GM21529 (cell line): ENCODE measurements at regions not wholly inside any gene's neighbourhood (a gene's known extent, or its start where the extent isn't known, plus 50 kb on each side); places are given as distances from the start of the nearest gene placed in this dataset.

Source experiments
- ATAC-seq: cut with Tn5 transposase; IDR thresholded peaks from one replicate; pipeline ENCODE4 v1.9.1; 2021; ENCODE audit not compliant: unreplicated experiment

DNA sequence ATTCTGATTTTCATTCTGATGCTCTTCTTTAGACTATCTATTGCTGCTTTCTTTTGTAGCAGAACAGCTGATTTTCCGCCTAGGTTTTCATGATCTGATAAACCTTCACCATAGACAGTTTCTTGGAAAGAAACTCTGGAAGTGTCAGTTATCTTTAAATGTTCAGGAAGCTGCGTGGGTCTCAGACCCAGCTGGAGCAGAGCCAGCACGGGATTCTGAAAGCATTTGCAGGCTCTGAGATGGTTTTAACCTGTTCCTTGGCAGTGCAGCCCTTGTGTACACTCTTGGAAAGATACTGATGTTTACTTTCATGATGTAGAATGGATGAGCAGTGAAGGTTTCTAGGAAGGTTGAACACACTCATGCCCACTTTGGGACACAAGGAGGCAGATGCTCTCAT, 178.0 kb upstream of the DMRT1 start:
- ATAC-seq = no peak

DNA sequence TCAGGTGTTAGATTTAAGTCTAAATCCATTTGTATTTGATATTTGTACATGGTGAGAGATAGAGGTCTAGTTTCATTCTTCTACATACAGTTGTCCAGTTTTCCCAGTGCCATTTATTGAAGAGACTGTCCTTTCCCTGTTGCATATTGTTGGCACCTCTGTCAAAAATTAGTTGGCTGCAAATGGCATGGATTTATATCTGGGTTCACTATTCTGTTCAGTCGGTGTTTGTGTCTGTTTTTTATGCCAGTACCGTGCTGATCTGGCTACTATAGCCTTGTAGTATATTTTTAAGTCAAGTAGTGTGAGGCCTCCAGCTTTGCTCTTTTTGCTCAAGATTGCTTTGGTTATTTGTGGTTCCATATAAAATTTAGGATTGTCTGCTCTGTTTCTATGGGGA, 176.2 kb upstream of the DMRT1 start:
- no peak for ATAC-seq

DNA sequence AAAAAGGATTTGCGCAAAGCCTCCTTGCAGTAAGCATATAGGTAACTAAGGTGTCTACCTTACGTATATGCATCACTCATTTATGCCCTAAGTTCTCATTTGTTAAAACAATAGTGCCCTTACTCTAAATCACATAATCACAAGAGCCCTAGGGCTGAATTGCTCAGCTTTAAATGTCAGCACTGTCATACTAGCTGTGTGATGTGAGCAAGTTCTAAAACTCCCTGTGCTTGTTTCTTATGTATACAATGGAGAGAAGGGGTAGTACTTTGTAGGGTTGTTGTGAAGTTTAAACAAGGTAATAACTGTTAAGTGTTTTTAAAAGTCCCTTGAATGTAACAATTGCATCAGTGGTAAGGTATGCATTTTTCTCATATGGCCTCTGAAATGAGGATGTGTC, 169.5 kb upstream of the DMRT1 start:
- ATAC-seq = no peak

GRCh38 chr9:672851-673250, 168.6 kb upstream of the DMRT1 start:
- no peak for ATAC-seq

DNA sequence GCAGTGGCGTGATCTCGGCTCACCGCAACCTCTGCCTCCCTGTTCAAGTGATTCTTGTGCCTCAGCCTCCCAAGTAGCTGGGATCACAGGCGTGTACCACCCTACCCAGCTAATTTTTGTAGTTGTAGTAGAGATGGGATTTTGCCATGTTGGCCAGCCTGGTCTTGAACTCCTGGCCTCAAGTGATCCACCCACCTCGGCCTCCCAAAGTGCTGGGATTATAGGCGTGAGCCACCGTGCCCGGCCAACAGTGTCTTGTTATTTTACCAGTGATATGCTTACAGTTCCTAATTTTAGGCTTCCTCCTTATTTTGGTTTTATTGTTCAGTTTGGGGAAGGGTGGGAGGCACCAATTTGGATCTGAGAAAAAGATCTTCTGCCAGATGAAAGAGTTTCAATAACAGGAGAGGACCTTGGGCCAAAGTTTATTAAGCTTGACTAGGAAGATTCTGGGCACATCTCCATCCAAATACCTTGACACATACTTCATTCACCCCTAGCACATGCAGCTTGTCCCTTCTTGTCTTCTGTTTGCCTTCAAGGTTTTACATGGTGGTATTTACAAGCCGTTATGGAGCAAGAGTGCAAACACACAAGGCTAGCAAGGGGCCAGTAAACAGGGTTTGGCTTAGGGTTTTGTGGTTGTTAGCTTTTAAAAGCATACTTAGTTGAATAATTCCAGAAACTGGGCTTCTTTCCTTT, 168.1 kb upstream of the DMRT1 start:
- no peak for ATAC-seq

DNA sequence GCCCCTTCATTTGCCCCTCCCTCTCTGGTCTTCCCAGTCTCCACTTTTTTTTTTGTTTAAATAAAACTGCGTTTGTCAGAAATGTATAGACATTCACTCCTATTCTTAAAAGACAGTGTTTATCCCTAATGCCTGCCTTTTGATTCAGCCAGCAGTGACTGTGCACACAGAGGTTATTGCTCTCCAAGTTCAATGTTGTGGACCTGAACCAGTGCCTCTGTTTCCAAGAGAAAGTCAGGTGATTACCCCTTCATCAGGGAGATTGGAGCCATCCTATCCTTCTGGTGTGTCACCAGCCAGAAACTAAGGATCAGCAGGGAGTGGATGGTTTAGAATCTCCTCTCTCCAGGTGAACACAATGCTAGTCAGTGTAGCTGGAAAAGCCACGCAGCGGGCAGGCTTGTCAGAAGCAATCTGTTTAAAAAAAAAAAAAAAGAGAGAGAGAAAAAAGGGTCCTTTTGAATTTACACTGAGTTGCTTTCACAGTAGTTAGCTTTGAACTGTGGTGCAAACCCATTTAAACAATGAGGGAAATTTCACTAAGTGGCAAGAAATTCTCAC, 167.5 kb upstream of the DMRT1 start:
- no peak for ATAC-seq

- no peak for ATAC-seq
Measured at GRCh38 chr9:675697-676370, 165.7 kb upstream of the DMRT1 start.

GRCh38 chr9:676780-677438, 164.6 kb upstream of the DMRT1 start:
- no peak for ATAC-seq

DNA sequence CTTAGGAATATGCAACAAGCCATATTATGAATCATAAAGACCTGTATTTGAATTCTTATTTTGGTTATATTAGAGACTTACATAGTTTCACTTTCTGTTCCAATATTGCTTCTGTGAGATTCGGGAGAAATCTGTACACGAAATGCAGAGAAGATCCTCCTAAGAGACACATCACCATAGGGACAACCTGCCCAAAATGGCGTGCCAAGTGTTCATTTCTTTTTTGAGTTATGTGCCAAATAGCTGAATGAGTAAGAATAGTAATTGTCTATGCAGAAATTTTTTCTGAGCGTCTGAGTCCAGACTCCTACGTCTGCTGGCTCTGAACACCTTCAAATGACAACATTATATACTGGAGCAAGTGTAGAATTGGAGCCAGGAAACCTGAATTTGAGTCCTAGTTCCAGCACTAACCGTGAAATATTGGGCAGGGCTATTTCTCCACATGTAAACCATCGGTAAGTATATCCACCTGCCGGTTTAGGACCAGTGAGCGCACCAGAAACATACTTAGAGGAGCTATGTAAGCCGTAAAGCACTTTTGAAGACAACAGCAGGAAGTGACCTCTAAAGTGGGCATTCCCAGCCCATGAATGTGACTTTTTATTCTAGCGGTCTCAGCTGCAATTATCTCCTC, 163.9 kb upstream of the DMRT1 start:
- no peak for ATAC-seq

DNA sequence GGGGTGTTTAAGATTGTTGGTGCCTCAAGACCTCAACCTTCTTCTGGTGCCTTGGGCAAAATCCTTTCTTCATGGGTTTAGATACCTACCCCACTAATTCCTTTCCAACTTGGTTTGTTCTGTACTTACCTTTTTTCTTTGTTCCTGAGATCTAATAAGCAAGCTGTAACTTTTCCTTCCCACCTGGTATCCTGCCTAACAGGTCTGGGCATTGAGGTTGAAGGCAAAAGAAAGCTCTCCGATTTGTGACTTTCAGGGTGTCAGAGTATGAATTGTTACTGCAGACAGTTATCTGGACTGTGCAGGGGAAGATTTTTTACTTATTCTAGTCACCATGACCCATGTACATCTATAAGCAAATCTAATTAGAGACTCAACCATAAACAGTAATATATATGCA, 162.6 kb upstream of the DMRT1 start:
- ATAC-seq = no peak

DNA sequence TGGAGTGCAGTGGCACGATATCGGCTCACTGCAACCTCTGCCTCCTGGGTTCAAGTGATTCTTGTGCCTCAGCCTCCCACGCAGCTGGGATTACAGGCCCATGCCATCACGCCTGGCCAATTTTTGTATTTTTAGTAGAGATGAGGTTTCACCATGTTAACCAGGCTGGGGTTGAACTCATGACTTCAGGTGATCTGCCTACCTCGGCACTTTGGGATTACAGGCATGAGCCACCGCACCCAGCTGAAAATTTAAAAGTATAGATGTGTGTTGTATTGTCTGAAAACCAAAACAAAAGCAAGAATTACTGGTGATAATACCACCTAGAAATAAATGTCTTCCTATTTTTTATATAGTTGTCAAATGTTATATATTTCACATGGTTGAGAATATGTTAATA, 162.0 kb upstream of the DMRT1 start:
- no peak for ATAC-seq

DNA sequence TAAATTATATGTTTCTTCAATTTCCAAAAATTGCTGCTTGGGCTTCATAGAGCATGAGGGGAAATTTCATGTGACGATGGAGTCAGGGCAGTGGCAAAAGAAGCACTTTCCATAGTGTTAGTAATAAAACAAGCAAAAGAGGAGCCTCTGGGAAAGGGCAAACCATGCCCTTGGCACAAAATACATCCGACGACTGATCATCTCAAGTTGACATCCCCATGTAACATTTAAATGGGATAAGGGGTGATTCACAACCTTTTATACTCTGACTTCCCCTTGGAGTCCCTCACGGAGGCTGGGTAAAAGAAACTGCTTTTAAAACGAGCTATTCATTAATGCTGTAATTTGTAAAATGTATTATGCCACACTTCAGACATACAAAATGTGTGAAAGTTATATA, 161.4 kb upstream of the DMRT1 start:
- no peak for ATAC-seq

GRCh38 chr9:682633-683508, 158.6 kb upstream of the DMRT1 start:
- ATAC-seq = no peak

- ATAC-seq = no peak
Measured at GRCh38 chr9:683509-684021, 157.9 kb upstream of the DMRT1 start.

GRCh38 chr9:684054-684890, 157.2 kb upstream of the DMRT1 start:
- no peak for ATAC-seq

- ATAC-seq = no peak
Measured at GRCh38 chr9:684941-685340, 156.6 kb upstream of the DMRT1 start.

DNA sequence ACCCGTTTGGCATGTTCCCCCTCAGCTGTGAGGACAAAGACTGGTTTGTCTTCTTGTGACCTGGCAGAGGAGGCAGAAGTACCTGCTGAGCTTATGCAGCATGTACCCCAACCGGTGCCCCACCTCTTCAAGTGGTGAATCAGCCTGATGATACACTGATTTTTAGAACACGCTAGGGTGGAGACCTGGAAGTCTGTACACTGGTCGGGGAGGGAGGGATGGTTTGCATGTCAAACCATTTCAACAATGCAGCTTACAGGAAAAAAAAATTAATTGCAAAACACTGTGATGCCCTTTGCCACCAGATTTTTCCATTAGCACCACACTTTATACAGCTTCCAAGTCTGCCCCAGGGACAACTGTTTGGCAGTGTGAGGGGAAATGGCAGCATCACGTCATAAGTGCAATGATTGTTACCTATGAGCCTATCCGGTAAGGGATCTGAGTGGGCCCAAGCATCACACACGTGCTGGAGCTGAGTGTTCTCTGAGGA, 155.1 kb upstream of the DMRT1 start:
- ATAC-seq = no peak

- ATAC-seq = no peak
Measured at GRCh38 chr9:687034-687785, 154.3 kb upstream of the DMRT1 start.

DNA sequence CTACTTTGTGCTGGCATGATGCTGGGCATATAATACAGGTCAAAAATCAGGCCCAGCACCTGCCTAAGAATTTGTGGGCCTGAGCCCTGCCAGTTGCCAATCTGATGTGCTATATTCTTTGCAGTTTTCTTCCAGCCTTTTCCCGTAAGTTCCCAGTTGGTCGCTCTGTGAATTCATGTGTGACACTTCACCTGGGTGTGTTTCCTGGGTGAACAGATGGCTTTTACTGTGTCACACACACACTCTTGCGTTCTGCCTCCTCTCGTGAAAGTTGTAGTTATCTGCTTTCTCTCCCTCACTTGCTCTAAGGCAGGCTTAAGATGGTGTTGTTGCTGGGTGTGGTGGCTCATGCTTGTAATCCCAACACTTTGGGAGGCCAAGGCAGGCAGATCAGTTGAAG, 153.5 kb upstream of the DMRT1 start:
- ATAC-seq = no peak
